Choroid plexus epithelial cell (primary cell): ENCODE measurements at regions not wholly inside any gene's neighbourhood (a gene's known extent, or its start where the extent isn't known, plus 50 kb on each side); places are given as distances from the start of the nearest gene placed in this dataset.

Experiments used
- DNase-seq: peaks from one replicate; pipeline ENCODE4 v3.0.0-alpha.2; 2010; ENCODE audit warnings: low read depth
- H3K4me3 ChIP-seq: 2 replicates; pipeline ENCODE4 v1.5.1; 2011; ENCODE audit warnings: low read depth, mild to moderate bottlenecking, control low read depth, low read length, moderate library complexity
- CTCF ChIP-seq: conservative IDR thresholded peaks from 2 replicates; pipeline ENCODE4 v1.5.1; 2011; ENCODE audit warnings: low read depth, mild to moderate bottlenecking, control low read depth, inconsistent platforms, low read length, moderate library complexity

GRCh38 chr4:14668296-14668695 lies 334.0 kb upstream of the CPEB2 start:
- DNase-seq: no peak
- no peak for TF ChIP-seq CTCF
- H3K4me3 ChIP-seq: no peak overlapping the region

- no peak for TF ChIP-seq CTCF
- no peak for DNase-seq
These were observed 332.9 kb upstream of the CPEB2 start for GRCh38 chr4:14669371-14669770.

GRCh38 chr4:14671146-14671545 lies 331.1 kb upstream of the CPEB2 start:
- DNase-seq: no peak

More at GRCh38 chr4:14669371-14669770, 332.9 kb upstream of the CPEB2 start:
- no peak overlapping the region for H3K4me3 ChIP-seq

GRCh38 chr4:14675279-14675985 lies 326.8 kb upstream of the CPEB2 start:
- DNase-seq: no peak
- no peak for TF ChIP-seq CTCF
- H3K4me3 ChIP-seq: no peak overlapping the region

More at GRCh38 chr4:14671146-14671545, 331.1 kb upstream of the CPEB2 start:
- H3K4me3 ChIP-seq: no peak overlapping the region
- TF ChIP-seq CTCF: no peak

- TF ChIP-seq CTCF: no peak
- no peak for DNase-seq
These were observed 322.4 kb upstream of the CPEB2 start for GRCh38 chr4:14679906-14680305.

GRCh38 chr4:14681330-14681729 lies 321.0 kb upstream of the CPEB2 start:
- no peak overlapping the region for H3K4me3 ChIP-seq
- no peak for TF ChIP-seq CTCF
- DNase-seq: no peak

More at GRCh38 chr4:14679906-14680305, 322.4 kb upstream of the CPEB2 start:
- H3K4me3 ChIP-seq: no peak overlapping the region

- DNase-seq: no peak
- H3K4me3 ChIP-seq: no peak overlapping the region
- TF ChIP-seq CTCF: no peak
These were observed 308.6 kb upstream of the CPEB2 start for GRCh38 chr4:14693728-14694127.
